ENCODE measurements at regions not wholly inside any gene's neighbourhood (a gene's known extent, or its start where the extent isn't known, plus 50 kb on each side); places are given as distances from the start of the nearest gene placed in this dataset.

GRCh38 chr22:23369054-23369685, 188.9 kb downstream of the BCR start:
- no peaks in the 10 kb centered on the region for H3K4me1 ChIP-seq
- intact Hi-C loops (cut with DNase I; ENCODE audit: low total_unique reads): no loop called here
- no peaks in the 10 kb centered on the region for H3K9me3 ChIP-seq
- peaks cover 0 to 15% of the 10 kb centered on the region in 2 donors for H3K27me3 ChIP-seq
- no peak overlapping the region for H3K27ac ChIP-seq
- no peaks in the 10 kb centered on the region for H3K36me3 ChIP-seq
- TF ChIP-seq CTCF (IDR thresholded peaks at IDR 0.05): no peak
- DNase-seq: peak in 1 of 2 donors; percentile 39
- no peak overlapping the region for H3K4me3 ChIP-seq

Data from tibial artery (tissue), 4 donors.